HEK293T (cell line): ENCODE measurements at regions not wholly inside any gene's neighbourhood (a gene's known extent, or its start where the extent isn't known, plus 50 kb on each side); places are given as distances from the start of the nearest gene placed in this dataset.

Experiments
- FOXK2 ChIP-seq: fragments of 450-650 bp; IDR thresholded peaks from 2 replicates; pipeline ENCODE4 v1.6.1; 2016; ENCODE audit warnings: mild to moderate bottlenecking
- HDGF ChIP-seq: fragments of 450-650 bp; IDR thresholded peaks from 2 replicates; pipeline ENCODE4 v1.6.1; 2017; ENCODE audit warnings: antibody characterized with exemption, borderline replicate concordance
- L3MBTL2 ChIP-seq: fragments of 450-650 bp; conservative IDR thresholded peaks from 2 replicates; pipeline ENCODE4 v1.6.1; 2016; ENCODE audit warnings: mild to moderate bottlenecking
- SP1 ChIP-seq: fragments of 450-650 bp; IDR thresholded peaks from 2 replicates; pipeline ENCODE4 v1.6.1; 2017
- SUZ12 ChIP-seq: fragments of 450-650 bp; IDR thresholded peaks from 2 replicates; pipeline ENCODE4 v1.6.1; 2016; ENCODE audit warnings: mild to moderate bottlenecking

GRCh38 chr1:14102180-14102579 lies 402.2 kb downstream of the PRDM2 start:
- TF ChIP-seq L3MBTL2 (no peak), SP1 (no peak), FOXK2 (no peak), HDGF (no peak), SUZ12 (no peak)
